Urothelium cell line (cell line): ENCODE measurements at regions not wholly inside any gene's neighbourhood (a gene's known extent, or its start where the extent isn't known, plus 50 kb on each side); places are given as distances from the start of the nearest gene placed in this dataset.
A peak's percentile ranks its signal among the peaks of the same experiment; 100 is the strongest.

ENCODE experiments used
- DNase-seq: peaks from one replicate; pipeline ENCODE4 v3.0.0; 2011; ENCODE audit warnings: low spot score, mixed read lengths
- FAIRE-seq: peaks from 2 replicates; lab custom pipeline; 2011; peaks lifted over from hg19 to GRCh38; lab: Jason Lieb, UNC

GRCh38 chr3:72203613-72204349 lies 418.8 kb upstream of the PROK2 start:
- FAIRE-seq (no peak), DNase-seq (no peak)

GRCh38 chr3:72203105-72203504 lies 418.2 kb upstream of the PROK2 start:
- FAIRE-seq (no peak), DNase-seq (no peak)

GRCh38 chr3:72200332-72200731 lies 415.4 kb upstream of the PROK2 start:
- no peak for FAIRE-seq
- no peak for DNase-seq

GRCh38 chr3:72199530-72199929 lies 414.6 kb upstream of the PROK2 start:
- no peak for FAIRE-seq
- DNase-seq: no peak

GRCh38 chr3:72196377-72196929 lies 411.5 kb upstream of the PROK2 start:
- FAIRE-seq: no peak

DNA sequence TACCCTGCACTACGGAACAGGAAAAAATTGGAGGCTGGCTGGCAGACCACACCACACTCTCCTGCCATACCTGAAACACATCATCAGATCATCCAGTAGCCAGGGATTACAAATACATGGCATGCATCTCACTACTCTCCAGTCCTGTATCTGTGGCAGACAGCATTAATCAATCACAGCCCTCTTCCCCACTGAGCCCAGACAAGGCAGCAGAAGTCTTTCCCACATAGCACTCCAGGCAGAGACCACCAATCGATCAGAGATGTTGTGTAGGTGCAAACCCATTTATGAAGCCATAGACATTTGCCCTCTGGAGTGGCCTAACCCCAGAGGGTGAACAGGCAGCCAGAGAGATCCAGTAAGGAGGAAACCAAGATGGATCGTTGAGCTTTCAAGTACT lies 410.9 kb upstream of the PROK2 start:
- DNase-seq (no peak), FAIRE-seq (no peak)

More at GRCh38 chr3:72196377-72196929, 411.5 kb upstream of the PROK2 start:
- DNase-seq: no peak

DNA sequence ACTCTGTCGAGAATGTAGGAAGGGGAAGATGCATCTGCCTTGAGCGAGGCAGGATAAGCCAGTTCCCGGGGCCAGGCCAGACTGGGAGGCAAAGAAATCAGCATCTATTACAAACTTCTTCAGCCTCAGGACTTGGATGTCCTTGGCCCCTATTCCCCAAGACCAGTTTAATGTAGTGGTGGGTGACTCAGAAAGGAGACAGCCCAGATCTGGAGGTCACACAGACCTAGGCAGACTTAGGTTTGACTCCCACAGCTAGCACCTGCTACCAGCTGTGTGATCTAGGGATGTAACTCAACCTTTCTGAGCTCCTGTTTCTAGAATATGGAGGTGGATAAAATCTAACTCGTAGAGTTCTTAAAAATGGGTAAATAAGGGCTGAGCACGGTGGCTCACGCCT lies 409.5 kb upstream of the PROK2 start:
- FAIRE-seq (no peak), DNase-seq (no peak)

GRCh38 chr3:72193771-72194430 lies 409.0 kb upstream of the PROK2 start:
- FAIRE-seq: no peak
- no peak for DNase-seq

DNA sequence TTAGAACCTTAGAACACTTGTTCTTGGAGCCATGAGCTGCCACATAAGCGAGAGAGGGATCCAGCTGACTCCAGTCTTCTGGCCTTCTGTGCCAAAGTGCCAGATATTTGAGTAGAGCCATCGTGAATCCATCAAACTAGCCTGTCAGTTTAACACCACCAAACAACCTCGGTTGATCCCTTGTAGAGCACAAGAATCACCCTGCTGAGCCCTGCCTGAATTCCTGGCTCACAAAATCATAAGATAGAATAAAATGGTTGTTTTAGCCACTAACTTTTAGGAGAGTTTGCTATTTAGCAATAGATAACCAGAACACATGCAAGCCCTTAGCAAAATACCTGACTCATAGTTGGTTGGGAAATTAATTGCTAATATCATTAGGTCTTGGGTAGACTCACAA lies 407.6 kb upstream of the PROK2 start:
- DNase-seq: no peak
- FAIRE-seq: no peak

GRCh38 chr3:72191209-72191960 lies 406.4 kb upstream of the PROK2 start:
- DNase-seq (no peak), FAIRE-seq (no peak)

DNA sequence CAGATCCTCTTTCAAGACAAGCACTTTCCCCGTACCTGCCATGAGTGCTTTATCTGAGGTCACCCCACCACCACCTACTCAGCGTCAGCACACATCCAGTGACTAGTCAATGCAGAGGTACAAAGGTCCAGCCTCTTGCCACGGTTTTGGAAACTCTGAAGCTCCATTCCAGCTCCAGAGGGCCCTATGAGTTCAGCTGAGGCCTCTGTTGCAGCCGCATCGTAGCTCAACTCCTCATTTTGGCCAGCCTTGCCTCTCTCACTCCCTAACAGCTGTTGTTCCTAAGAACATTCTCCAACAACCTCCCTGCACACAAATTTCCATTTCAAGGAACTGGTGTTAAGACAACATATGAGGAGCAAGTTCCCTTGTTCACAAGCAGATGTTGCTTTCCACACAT lies 405.1 kb upstream of the PROK2 start:
- DNase-seq: no peak
- no peak for FAIRE-seq

DNA sequence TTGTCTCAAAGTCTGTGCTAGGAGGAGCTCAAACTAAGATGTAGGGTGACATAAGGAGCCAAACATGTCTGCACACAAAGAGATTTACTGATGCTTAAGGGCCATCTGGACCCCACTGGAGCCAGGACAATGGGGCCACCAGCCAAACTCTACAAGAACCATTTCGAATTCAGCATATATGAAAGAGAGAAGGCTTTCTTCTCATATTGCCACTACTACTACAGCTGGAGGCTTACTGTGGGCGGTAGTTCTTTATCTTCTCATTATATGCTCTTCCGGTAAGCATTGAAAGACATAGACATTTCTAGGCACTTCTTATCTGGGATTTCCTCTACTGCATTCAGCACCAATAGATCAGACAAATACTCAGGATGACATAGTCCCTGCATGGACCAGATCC lies 404.4 kb upstream of the PROK2 start:
- DNase-seq: no peak
- no peak for FAIRE-seq

- DNase-seq (no peak), FAIRE-seq (no peak)
Measured at GRCh38 chr3:72188536-72188935, 403.6 kb upstream of the PROK2 start.

- FAIRE-seq (no peak), DNase-seq (no peak)
Measured at GRCh38 chr3:72187131-72187530, 402.2 kb upstream of the PROK2 start.

DNA sequence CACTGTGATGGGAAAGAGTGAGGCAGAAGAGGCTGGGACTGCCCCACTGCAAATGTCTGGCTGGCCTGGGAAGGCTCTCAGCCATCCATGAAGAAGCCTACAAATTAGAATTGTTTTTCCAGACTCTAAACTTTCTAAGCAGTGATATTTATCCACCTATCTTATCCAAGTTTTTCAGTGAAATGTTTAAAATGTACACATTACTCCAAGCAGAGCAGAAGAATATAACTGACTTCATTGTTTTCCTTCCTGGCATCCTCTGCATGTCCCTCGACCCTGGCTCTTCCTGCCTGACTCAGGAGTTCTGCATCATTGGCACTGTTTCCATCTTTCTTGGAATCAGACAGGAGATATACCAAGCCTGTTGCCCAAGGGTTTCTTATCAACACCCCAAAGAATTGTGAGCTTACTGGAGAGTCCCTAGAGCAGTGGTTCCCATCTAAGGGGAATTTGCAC lies 401.5 kb upstream of the PROK2 start:
- FAIRE-seq (no peak), DNase-seq (peak; percentile 32)

DNA sequence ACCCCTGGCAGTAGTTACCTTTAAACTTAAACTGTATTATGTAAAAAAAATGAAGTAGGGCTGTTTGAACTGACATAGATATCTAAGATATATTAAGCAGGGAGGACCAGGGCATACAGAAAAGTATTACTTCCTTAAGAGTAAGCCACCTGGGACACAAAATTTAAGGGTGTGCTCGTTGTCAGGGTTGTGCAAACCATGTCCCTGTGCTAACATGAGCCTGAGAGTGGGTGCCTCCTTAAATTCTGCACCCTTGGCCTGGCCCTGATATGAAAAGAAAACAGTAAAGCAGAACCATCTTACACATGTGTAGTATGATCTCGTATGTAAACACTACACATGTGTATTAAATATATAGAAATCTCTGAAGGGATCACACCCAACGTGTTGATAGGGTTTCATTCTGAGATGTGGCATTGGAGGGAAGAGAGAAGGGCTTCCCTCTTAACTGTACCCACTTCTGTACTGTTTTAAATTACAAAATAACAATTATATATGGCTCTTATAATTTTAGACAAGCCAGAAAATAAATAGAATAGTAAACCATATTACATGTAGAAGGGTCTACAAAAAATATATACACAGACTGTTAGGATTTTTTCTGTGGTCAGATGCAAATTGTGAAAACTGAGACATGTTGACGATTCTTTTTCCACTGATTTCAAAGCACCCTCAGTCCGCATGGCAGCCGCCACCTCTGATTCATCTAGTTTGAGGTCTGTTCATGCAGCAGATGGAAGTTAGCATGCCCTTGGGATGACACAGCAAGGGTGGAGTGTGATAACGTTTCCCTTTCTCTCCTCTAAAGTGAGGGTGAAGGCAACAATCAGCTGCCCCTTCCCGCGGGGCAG lies 400.8 kb upstream of the PROK2 start:
- DNase-seq: peak; percentile 73
- FAIRE-seq: no peak

- no peak for DNase-seq
- FAIRE-seq: no peak
Measured at GRCh38 chr3:72183489-72183888, 398.5 kb upstream of the PROK2 start.

GRCh38 chr3:72182206-72182605 lies 397.3 kb upstream of the PROK2 start:
- FAIRE-seq: no peak
- DNase-seq: no peak

- FAIRE-seq: no peak
- no peak for DNase-seq
Measured at GRCh38 chr3:72181251-72181650, 396.3 kb upstream of the PROK2 start.

DNA sequence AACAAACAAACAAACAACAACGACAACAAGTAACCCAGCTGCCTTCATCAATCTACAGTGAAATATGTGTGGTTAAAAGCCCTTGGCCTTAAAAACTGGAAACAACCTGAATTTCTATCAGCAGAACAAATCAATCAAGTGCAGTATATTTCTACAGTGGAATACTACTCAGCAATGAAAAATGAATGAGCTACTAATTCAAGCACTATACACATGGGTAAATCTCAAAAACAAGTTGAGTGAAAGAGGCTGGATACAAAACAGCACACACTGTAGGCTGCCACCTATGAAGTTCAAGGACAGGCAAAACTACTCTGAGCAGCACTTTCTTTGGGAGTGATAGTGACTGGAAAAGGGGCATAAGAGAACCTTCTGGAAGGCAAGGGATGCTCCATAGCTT lies 395.5 kb upstream of the PROK2 start:
- FAIRE-seq (no peak), DNase-seq (no peak)

DNA sequence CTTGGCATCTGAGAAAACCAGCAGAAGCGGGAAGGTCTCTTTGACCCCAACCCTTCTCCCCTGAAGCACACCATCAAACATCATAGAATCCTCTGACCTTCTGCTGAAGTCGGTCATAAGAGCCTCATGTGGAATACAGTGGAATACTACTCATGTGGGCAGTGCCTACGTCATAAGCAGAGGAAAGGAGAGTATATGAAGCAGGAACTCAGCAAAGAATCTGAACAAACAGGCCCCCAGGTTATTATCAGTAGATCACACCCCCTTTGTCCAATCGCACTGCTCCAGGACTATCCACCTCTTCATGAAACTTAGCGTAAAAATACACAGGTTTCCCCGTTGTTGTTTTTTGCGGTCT lies 394.1 kb upstream of the PROK2 start:
- FAIRE-seq (no peak), DNase-seq (no peak)
